ENCODE measurements at regions not wholly inside any gene's neighbourhood (a gene's known extent, or its start where the extent isn't known, plus 50 kb on each side); places are given as distances from the start of the nearest gene placed in this dataset.

DNA sequence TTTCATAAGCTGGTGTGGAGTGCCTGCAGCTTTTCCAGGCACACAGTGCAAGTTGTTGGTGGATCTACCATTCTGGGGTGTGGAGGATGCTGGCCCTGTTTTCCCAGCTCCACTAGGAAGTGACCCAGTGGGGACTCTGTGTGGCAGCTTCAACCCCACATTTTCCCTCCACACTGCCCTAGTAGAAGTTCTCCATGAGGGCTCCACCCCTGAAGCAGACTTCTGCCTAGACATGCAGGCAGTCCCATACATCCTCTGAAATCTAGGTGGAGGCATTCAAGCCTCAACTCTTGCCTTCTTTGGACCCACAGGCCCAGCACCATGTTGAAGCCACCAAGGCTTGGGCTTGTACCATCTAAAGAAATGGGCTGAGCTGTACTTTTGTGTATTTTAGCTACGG, 206.2 kb upstream of the GRM7 start:
- H3K27me3 Mint-ChIP-seq (ENCODE audit: low read depth) = no peaks in the 10 kb centered on the region
- H3K36me3 Mint-ChIP-seq (ENCODE audit: low read depth) = peaks cover 16% of the 10 kb centered on the region
- TF ChIP-seq, protein P1, sequence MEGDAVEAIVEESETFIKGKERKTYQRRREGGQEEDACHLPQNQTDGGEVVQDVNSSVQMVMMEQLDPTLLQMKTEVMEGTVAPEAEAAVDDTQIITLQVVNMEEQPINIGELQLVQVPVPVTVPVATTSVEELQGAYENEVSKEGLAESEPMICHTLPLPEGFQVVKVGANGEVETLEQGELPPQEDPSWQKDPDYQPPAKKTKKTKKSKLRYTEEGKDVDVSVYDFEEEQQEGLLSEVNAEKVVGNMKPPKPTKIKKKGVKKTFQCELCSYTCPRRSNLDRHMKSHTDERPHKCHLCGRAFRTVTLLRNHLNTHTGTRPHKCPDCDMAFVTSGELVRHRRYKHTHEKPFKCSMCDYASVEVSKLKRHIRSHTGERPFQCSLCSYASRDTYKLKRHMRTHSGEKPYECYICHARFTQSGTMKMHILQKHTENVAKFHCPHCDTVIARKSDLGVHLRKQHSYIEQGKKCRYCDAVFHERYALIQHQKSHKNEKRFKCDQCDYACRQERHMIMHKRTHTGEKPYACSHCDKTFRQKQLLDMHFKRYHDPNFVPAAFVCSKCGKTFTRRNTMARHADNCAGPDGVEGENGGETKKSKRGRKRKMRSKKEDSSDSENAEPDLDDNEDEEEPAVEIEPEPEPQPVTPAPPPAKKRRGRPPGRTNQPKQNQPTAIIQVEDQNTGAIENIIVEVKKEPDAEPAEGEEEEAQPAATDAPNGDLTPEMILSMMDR (conservative IDR thresholded peaks at IDR 0.05) = no peak
- no peak overlapping the region for H3K27ac Mint-ChIP-seq (ENCODE audit: unreplicated experiment)
- H3K4me3 Mint-ChIP-seq = no peak overlapping the region
- H3K9me3 Mint-ChIP-seq = peaks cover 32% of the 10 kb centered on the region
- no peaks in the 10 kb centered on the region for H3K4me1 Mint-ChIP-seq
- no peak for DNase-seq (ENCODE audit: low read depth, low spot score)

DNA sequence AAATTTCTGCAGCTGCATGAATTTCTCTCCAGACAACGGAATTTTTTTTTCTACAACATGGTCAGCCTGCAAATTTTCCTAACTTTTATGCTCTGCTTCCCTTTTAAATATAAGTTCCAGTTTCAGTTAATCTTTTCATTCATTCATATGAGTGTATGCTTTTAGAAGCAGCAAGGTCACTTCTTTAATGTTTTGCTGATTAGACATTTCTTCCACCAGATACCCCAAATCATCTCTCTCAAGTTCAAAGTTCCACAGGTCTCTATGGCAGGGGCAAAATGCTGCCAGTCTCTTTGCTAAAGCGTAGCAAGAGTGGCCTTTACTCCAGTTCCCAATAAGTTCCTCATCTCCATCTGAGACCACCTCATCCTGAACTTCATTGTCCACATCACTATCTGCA, 205.6 kb upstream of the GRM7 start:
- H3K4me3 Mint-ChIP-seq = no peak overlapping the region
- TF ChIP-seq, protein P1 (conservative IDR thresholded peaks at IDR 0.05) = no peak
- DNase-seq (ENCODE audit: low read depth, low spot score) = no peak
- peaks cover 32% of the 10 kb centered on the region for H3K9me3 Mint-ChIP-seq
- H3K27ac Mint-ChIP-seq (ENCODE audit: unreplicated experiment) = no peak overlapping the region
- no peaks in the 10 kb centered on the region for H3K4me1 Mint-ChIP-seq
- H3K27me3 Mint-ChIP-seq (ENCODE audit: low read depth) = no peaks in the 10 kb centered on the region
- H3K36me3 Mint-ChIP-seq (ENCODE audit: low read depth) = peaks cover 16% of the 10 kb centered on the region

DNA sequence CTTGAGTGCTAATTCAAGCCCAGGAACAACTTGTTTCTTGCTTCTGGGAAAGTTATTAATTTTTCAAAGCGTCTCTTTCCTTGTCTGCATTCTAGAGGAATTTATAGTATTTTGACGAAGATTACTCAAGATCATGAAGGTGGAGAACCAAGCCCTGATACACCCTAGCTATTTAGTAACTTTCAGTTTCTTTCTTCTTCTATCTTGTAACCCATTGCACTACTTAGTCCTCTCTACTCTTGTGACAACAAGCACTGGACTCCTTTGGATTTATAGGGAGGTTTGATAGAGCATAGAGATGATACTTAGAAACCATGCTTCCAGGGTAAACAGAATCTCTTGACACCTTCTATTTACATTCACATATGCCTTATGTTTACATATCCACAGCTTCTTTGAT, 203.3 kb upstream of the GRM7 start:
- peaks cover 29% of the 10 kb centered on the region for H3K9me3 Mint-ChIP-seq
- H3K27me3 Mint-ChIP-seq (ENCODE audit: low read depth) = no peaks in the 10 kb centered on the region
- peaks cover 23% of the 10 kb centered on the region for H3K36me3 Mint-ChIP-seq (ENCODE audit: low read depth)
- DNase-seq (ENCODE audit: low read depth, low spot score) = no peak
- TF ChIP-seq, protein P1 (conservative IDR thresholded peaks at IDR 0.05) = no peak
- H3K4me3 Mint-ChIP-seq = no peak overlapping the region
- H3K4me1 Mint-ChIP-seq = no peaks in the 10 kb centered on the region
- no peak overlapping the region for H3K27ac Mint-ChIP-seq (ENCODE audit: unreplicated experiment)

DNA sequence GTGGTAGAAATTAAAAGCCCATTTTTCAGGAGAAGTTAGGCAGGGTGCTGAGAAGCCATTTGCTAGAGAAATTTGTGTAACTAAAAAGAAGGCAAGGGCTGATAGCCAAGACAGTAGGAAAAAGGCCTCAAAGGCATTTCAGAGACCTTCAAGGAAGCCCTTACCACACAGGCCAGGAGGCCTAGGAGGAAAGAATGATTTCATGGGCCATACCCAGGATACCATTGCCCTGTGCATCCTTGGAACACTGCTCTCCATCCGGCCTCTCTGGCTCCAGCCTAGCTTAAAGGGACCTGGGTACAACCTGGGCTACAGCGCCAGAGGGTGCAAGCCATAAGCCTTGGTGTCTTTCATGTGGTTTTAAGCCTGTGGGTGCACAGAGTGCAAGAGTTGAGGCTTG, 193.6 kb upstream of the GRM7 start:
- Mint-ChIP-seq H3K4me1 (no peaks in the 10 kb centered on the region), H3K4me3 (no peak overlapping the region), H3K27me3 (ENCODE audit: low read depth) (no peaks in the 10 kb centered on the region), H3K27ac (ENCODE audit: unreplicated experiment) (no peak overlapping the region), H3K36me3 (ENCODE audit: low read depth) (peaks cover 13% of the 10 kb centered on the region), H3K9me3 (peaks cover 9% of the 10 kb centered on the region)
- DNase-seq (ENCODE audit: low read depth, low spot score) = no peak
- TF ChIP-seq, protein P1 (conservative IDR thresholded peaks at IDR 0.05) = no peak

DNA sequence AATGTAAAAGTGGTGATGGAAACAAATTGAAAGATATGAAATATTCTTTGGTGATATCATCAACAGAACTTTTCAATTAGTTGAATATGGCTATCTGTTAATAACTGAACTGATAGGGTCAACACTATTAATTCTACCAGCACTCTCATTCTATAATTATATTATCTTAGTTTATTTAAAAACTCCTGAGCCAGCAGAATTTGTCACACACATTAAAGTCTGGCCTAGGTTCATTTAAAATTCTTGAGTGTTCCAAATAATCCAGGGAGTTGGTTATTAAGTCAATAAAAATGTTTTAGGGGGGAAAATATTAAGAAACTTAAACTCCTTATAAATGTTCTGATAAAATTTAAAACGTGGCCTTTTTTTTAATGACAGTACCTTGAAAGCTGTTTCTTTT, 189.6 kb upstream of the GRM7 start:
- Mint-ChIP-seq H3K27ac (ENCODE audit: unreplicated experiment) (no peak overlapping the region), H3K36me3 (ENCODE audit: low read depth) (peaks cover 5% of the 10 kb centered on the region), H3K9me3 (peaks cover 2% of the 10 kb centered on the region), H3K4me3 (no peak overlapping the region), H3K4me1 (no peaks in the 10 kb centered on the region), H3K27me3 (ENCODE audit: low read depth) (no peaks in the 10 kb centered on the region)
- TF ChIP-seq, protein P1 (conservative IDR thresholded peaks at IDR 0.05) = no peak
- DNase-seq (ENCODE audit: low read depth, low spot score) = no peak

DNA sequence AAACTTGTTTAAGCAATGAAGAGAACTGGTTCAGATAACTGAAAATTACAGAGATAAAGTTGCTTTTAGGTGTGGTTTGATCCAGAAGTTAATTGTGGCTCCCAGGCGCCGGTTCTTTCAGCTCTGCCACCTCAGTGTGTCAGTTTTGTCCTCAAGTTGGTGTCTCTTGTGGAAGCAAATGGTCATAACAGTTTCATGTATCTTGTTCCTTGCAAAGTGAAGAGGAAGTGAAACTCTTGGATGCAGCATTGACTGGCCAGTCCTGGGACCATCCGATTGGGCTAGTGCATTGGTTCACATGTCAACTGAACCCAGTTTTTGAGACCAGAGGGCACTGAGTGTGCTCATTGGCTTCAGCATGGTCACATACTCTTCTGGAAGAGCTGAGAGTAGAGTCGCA, 181.4 kb upstream of the GRM7 start:
- no peak overlapping the region for H3K4me3 Mint-ChIP-seq
- TF ChIP-seq, protein P1 (conservative IDR thresholded peaks at IDR 0.05) = no peak
- no peak overlapping the region for H3K27ac Mint-ChIP-seq (ENCODE audit: unreplicated experiment)
- H3K36me3 Mint-ChIP-seq (ENCODE audit: low read depth) = no peaks in the 10 kb centered on the region
- H3K9me3 Mint-ChIP-seq = peaks cover 3% of the 10 kb centered on the region
- DNase-seq (ENCODE audit: low read depth, low spot score) = no peak
- no peaks in the 10 kb centered on the region for H3K4me1 Mint-ChIP-seq
- H3K27me3 Mint-ChIP-seq (ENCODE audit: low read depth) = no peaks in the 10 kb centered on the region

Data from neural crest cell (in vitro differentiated cells).